WTC11 (cell line): ENCODE measurements at regions not wholly inside any gene's neighbourhood (a gene's known extent, or its start where the extent isn't known, plus 50 kb on each side); places are given as distances from the start of the nearest gene placed in this dataset.

ENCODE experiments used
- ATAC-seq: fragments of 200-7000 bp; cut with Tn5 transposase; 2 replicates; pipeline ENCODE4 v1.10.0; 2021; ENCODE audit warnings: mild to moderate bottlenecking, moderate library complexity
- CTCF ChIA-PET: fragments of 300-600 bp; sonication (Branson Sonifier 250); formaldehyde crosslinking; loops from one replicate; lab custom pipeline; 2021; ENCODE audit warnings: antibody characterized with exemption; lab: Charles Lee
- POLR2A ChIA-PET: fragments of 350-600 bp; sonication (Branson Sonifier 250); formaldehyde crosslinking; loops from one replicate; lab custom pipeline; 2021; ENCODE audit warnings: antibody characterized with exemption; lab: Charles Lee
- DNase-seq: peaks from one replicate; pipeline ENCODE4 v3.0.0; 2021; ENCODE audit warnings: low spot score
- H3K27ac Mint-ChIP-seq: 2 replicates; pipeline ENCODE4 v1.8.0; 2021; ENCODE audit warnings: mixed read lengths
- H3K27me3 Mint-ChIP-seq: 2 replicates; pipeline ENCODE4 v1.8.0; 2021; ENCODE audit warnings: low read depth, mild to moderate bottlenecking, moderate library complexity, mixed read lengths
- H3K36me3 Mint-ChIP-seq: 2 replicates; pipeline ENCODE4 v1.8.0; 2021; ENCODE audit warnings: mixed read lengths
- H3K4me1 Mint-ChIP-seq: 2 replicates; pipeline ENCODE4 v1.8.0; 2022; ENCODE audit warnings: mixed read lengths
- H3K4me3 Mint-ChIP-seq: 2 replicates; pipeline ENCODE4 v1.8.0; 2021; ENCODE audit warnings: mild to moderate bottlenecking, moderate library complexity, mixed read lengths
- H3K9me3 Mint-ChIP-seq: 2 replicates; pipeline ENCODE4 v1.8.0; 2021; ENCODE audit warnings: mixed read lengths
- CREB1 ChIP-seq: sonication (generic); formaldehyde crosslinking; IDR thresholded peaks from 2 replicates; pipeline ENCODE4 v1.8.0; 2023; ENCODE audit warnings: mild to moderate bottlenecking, missing genetic modification reagents
- CREM ChIP-seq: sonication (generic); formaldehyde crosslinking; IDR thresholded peaks from 2 replicates; pipeline ENCODE4 v1.8.1; 2022; ENCODE audit warnings: mild to moderate bottlenecking, missing genetic modification reagents, moderate library complexity
- ERG ChIP-seq: fragments of 250-450 bp; sonication (Bioruptor Pico); IDR thresholded peaks from 2 replicates; pipeline ENCODE4 v1.8.0; 2021; ENCODE audit warnings: mild to moderate bottlenecking
- FOXJ3 ChIP-seq: sonication (generic); formaldehyde crosslinking; IDR thresholded peaks from 2 replicates; pipeline ENCODE4 v1.9.0; 2021; ENCODE audit warnings: missing genetic modification reagents, mild to moderate bottlenecking, borderline replicate concordance
- FOXP1 ChIP-seq: sonication (generic); formaldehyde crosslinking; IDR thresholded peaks from 2 replicates; pipeline ENCODE4 v1.8.0; 2022; ENCODE audit warnings: missing genetic modification reagents, mild to moderate bottlenecking, moderate library complexity, borderline replicate concordance
- GRHL2 ChIP-seq: fragments of 250-450 bp; sonication (Bioruptor Pico); IDR thresholded peaks from 2 replicates; pipeline ENCODE4 v1.8.0; 2022; ENCODE audit warnings: mild to moderate bottlenecking, moderate library complexity; ENCODE audit not compliant: insufficient replicate concordance, severe bottlenecking
- NR3C1 ChIP-seq: sonication (generic); formaldehyde crosslinking; conservative IDR thresholded peaks from 2 replicates; pipeline ENCODE4 v1.8.1; 2023; ENCODE audit warnings: low read depth, mild to moderate bottlenecking, missing genetic modification reagents
- STAT6 ChIP-seq: sonication (generic); formaldehyde crosslinking; conservative IDR thresholded peaks from 2 replicates; pipeline ENCODE4 v1.8.1; 2023; ENCODE audit warnings: mild to moderate bottlenecking, low read depth, missing genetic modification reagents, moderate library complexity
- TEAD4 ChIP-seq: sonication (generic); formaldehyde crosslinking; IDR thresholded peaks from 2 replicates; pipeline ENCODE4 v1.8.0; 2022; ENCODE audit warnings: mild to moderate bottlenecking, missing genetic modification reagents
- ZBTB21 ChIP-seq: sonication (generic); formaldehyde crosslinking; IDR thresholded peaks from 2 replicates; pipeline ENCODE4 v1.8.1; 2023; ENCODE audit warnings: mild to moderate bottlenecking, missing genetic modification reagents, borderline replicate concordance
- ZNF138 ChIP-seq: sonication (generic); formaldehyde crosslinking; conservative IDR thresholded peaks from 2 replicates; pipeline ENCODE4 v1.8.1; 2022; ENCODE audit warnings: mild to moderate bottlenecking, moderate library complexity, missing genetic modification reagents
- ZNF317 ChIP-seq: sonication (generic); formaldehyde crosslinking; IDR thresholded peaks from 2 replicates; pipeline ENCODE4 v1.8.1; 2023; ENCODE audit warnings: low read depth, mild to moderate bottlenecking, moderate library complexity, missing genetic modification reagents, borderline replicate concordance
- ZNF396 ChIP-seq: fragments of 250-450 bp; sonication (Bioruptor Pico); IDR thresholded peaks from 2 replicates; pipeline ENCODE4 v1.8.0; 2021; ENCODE audit warnings: mild to moderate bottlenecking, moderate library complexity, borderline replicate concordance
- TF ChIP-seq, protein P1 (sequence below): sonication (generic); formaldehyde crosslinking; IDR thresholded peaks from 2 replicates; pipeline ENCODE4 v1.8.1; 2023; ENCODE audit warnings: mild to moderate bottlenecking, missing genetic modification reagents
- TF ChIP-seq, protein P2 (sequence below): sonication (generic); formaldehyde crosslinking; IDR thresholded peaks from 2 replicates; pipeline ENCODE4 v1.8.1; 2022; ENCODE audit warnings: low read depth, missing genetic modification reagents, borderline replicate concordance
- TF ChIP-seq, protein P3 (sequence below): sonication (generic); formaldehyde crosslinking; IDR thresholded peaks from 2 replicates; pipeline ENCODE4 v1.8.1; 2022; ENCODE audit warnings: mild to moderate bottlenecking, moderate library complexity, missing genetic modification reagents
- TF ChIP-seq, protein P4 (sequence below): fragments of 250-450 bp; sonication (Bioruptor Pico); IDR thresholded peaks from 2 replicates; pipeline ENCODE4 v1.9.0; 2021; ENCODE audit warnings: mild to moderate bottlenecking, borderline replicate concordance

GRCh38 chr3:124576565-124577493 lies 153.4 kb upstream of the UMPS start:
- peaks cover 3% of the 10 kb centered on the region; the same call in 1 of the 2 replicates for H3K27me3 Mint-ChIP-seq
- ATAC-seq (no peak), DNase-seq (no peak)
- no peak overlapping the region for H3K27ac Mint-ChIP-seq
- H3K4me1 Mint-ChIP-seq, result no peaks in the 10 kb centered on the region
- no peak for TF ChIP-seq FOXJ3
- no peak for TF ChIP-seq STAT6 (CRISPR knock-in tag)
- TF ChIP-seq, protein P1, sequence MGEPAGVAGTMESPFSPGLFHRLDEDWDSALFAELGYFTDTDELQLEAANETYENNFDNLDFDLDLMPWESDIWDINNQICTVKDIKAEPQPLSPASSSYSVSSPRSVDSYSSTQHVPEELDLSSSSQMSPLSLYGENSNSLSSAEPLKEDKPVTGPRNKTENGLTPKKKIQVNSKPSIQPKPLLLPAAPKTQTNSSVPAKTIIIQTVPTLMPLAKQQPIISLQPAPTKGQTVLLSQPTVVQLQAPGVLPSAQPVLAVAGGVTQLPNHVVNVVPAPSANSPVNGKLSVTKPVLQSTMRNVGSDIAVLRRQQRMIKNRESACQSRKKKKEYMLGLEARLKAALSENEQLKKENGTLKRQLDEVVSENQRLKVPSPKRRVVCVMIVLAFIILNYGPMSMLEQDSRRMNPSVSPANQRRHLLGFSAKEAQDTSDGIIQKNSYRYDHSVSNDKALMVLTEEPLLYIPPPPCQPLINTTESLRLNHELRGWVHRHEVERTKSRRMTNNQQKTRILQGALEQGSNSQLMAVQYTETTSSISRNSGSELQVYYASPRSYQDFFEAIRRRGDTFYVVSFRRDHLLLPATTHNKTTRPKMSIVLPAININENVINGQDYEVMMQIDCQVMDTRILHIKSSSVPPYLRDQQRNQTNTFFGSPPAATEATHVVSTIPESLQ (CRISPR knock-in tag), result no peak
- TF ChIP-seq ZNF317, result no peak
- no peak for TF ChIP-seq ZNF396 (CRISPR knock-in tag)
- no peak for TF ChIP-seq ZNF138 (CRISPR knock-in tag)
- TF ChIP-seq, protein P2, sequence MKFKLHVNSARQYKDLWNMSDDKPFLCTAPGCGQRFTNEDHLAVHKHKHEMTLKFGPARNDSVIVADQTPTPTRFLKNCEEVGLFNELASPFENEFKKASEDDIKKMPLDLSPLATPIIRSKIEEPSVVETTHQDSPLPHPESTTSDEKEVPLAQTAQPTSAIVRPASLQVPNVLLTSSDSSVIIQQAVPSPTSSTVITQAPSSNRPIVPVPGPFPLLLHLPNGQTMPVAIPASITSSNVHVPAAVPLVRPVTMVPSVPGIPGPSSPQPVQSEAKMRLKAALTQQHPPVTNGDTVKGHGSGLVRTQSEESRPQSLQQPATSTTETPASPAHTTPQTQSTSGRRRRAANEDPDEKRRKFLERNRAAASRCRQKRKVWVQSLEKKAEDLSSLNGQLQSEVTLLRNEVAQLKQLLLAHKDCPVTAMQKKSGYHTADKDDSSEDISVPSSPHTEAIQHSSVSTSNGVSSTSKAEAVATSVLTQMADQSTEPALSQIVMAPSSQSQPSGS, result no peak
- no peak for TF ChIP-seq FOXP1 (CRISPR knock-in tag)
- TF ChIP-seq, protein P3, sequence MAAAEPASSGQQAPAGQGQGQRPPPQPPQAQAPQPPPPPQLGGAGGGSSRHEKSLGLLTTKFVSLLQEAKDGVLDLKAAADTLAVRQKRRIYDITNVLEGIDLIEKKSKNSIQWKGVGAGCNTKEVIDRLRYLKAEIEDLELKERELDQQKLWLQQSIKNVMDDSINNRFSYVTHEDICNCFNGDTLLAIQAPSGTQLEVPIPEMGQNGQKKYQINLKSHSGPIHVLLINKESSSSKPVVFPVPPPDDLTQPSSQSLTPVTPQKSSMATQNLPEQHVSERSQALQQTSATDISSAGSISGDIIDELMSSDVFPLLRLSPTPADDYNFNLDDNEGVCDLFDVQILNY, result no peak
- no peak for TF ChIP-seq GRHL2
- no peak for TF ChIP-seq CREB1 (CRISPR knock-in tag)
- no peak for TF ChIP-seq TEAD4 (CRISPR knock-in tag)
- TF ChIP-seq CREM (CRISPR knock-in tag), result no peak
- TF ChIP-seq NR3C1, result no peak
- TF ChIP-seq ERG (CRISPR knock-in tag), result no peak
- TF ChIP-seq, protein P4, sequence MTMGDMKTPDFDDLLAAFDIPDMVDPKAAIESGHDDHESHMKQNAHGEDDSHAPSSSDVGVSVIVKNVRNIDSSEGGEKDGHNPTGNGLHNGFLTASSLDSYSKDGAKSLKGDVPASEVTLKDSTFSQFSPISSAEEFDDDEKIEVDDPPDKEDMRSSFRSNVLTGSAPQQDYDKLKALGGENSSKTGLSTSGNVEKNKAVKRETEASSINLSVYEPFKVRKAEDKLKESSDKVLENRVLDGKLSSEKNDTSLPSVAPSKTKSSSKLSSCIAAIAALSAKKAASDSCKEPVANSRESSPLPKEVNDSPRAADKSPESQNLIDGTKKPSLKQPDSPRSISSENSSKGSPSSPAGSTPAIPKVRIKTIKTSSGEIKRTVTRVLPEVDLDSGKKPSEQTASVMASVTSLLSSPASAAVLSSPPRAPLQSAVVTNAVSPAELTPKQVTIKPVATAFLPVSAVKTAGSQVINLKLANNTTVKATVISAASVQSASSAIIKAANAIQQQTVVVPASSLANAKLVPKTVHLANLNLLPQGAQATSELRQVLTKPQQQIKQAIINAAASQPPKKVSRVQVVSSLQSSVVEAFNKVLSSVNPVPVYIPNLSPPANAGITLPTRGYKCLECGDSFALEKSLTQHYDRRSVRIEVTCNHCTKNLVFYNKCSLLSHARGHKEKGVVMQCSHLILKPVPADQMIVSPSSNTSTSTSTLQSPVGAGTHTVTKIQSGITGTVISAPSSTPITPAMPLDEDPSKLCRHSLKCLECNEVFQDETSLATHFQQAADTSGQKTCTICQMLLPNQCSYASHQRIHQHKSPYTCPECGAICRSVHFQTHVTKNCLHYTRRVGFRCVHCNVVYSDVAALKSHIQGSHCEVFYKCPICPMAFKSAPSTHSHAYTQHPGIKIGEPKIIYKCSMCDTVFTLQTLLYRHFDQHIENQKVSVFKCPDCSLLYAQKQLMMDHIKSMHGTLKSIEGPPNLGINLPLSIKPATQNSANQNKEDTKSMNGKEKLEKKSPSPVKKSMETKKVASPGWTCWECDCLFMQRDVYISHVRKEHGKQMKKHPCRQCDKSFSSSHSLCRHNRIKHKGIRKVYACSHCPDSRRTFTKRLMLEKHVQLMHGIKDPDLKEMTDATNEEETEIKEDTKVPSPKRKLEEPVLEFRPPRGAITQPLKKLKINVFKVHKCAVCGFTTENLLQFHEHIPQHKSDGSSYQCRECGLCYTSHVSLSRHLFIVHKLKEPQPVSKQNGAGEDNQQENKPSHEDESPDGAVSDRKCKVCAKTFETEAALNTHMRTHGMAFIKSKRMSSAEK (CRISPR knock-in tag), result no peak
- TF ChIP-seq ZBTB21, result no peak
- no peaks in the 10 kb centered on the region for H3K9me3 Mint-ChIP-seq
- ChIA-PET POLR2A (no interaction called here), CTCF (interaction anchor here (0.9 kb wide), 1 partner anchor 12 kb away, joined by 4 read pairs; no protein-coding TSS in a partner anchor)
- H3K36me3 Mint-ChIP-seq, result no peaks in the 10 kb centered on the region
- no peak overlapping the region for H3K4me3 Mint-ChIP-seq
